ENCODE measurements at regions not wholly inside any gene's neighbourhood (a gene's known extent, or its start where the extent isn't known, plus 50 kb on each side); places are given as distances from the start of the nearest gene placed in this dataset.

- in situ Hi-C loops (cut with HindIII; ENCODE audit: low pct_ligation_motif_present, low sequenced_read_pairs), result no loop called here
- no peak overlapping the region for H3K4me3 ChIP-seq (ENCODE audit: low read depth, low read length)
- H3K27ac ChIP-seq, result no peak overlapping the region
- H3K36me3 ChIP-seq (replicated peaks), result no peaks in the 10 kb centered on the region
- no peaks in the 10 kb centered on the region for H3K27me3 ChIP-seq (replicated peaks)
- DNase-seq, result no peak
- no peak for TF ChIP-seq CTCF (IDR thresholded peaks at IDR 0.05; ENCODE audit: low read depth, low read length, missing control alignments)
Observed at GRCh38 chr16:56106527-56106926, 84.8 kb upstream of the GNAO1 start.

GRCh38 chr16:56102906-56103305 is 88.4 kb upstream of the GNAO1 start:
- Histone ChIP-seq H3K27me3 (replicated peaks) (no peaks in the 10 kb centered on the region), H3K27ac (no peak overlapping the region), H3K4me3 (ENCODE audit: low read depth, low read length) (no peak overlapping the region), H3K36me3 (replicated peaks) (no peaks in the 10 kb centered on the region)
- no peak for TF ChIP-seq CTCF (IDR thresholded peaks at IDR 0.05; ENCODE audit: low read depth, low read length, missing control alignments)
- no peak for DNase-seq
- in situ Hi-C loops (cut with HindIII; ENCODE audit: low pct_ligation_motif_present, low sequenced_read_pairs), result no loop called here

GRCh38 chr16:56102183-56102686 is 89.1 kb upstream of the GNAO1 start:
- in situ Hi-C loops (cut with HindIII; ENCODE audit: low pct_ligation_motif_present, low sequenced_read_pairs), result no loop called here
- Histone ChIP-seq H3K27me3 (replicated peaks) (no peaks in the 10 kb centered on the region), H3K4me3 (ENCODE audit: low read depth, low read length) (no peak overlapping the region), H3K27ac (no peak overlapping the region), H3K36me3 (replicated peaks) (no peaks in the 10 kb centered on the region)
- no peak for DNase-seq
- TF ChIP-seq CTCF (IDR thresholded peaks at IDR 0.05; ENCODE audit: low read depth, low read length, missing control alignments), result no peak

- DNase-seq, result no peak
- Histone ChIP-seq H3K27me3 (replicated peaks) (no peaks in the 10 kb centered on the region), H3K36me3 (replicated peaks) (no peaks in the 10 kb centered on the region), H3K27ac (no peak overlapping the region), H3K4me3 (ENCODE audit: low read depth, low read length) (no peak overlapping the region)
- TF ChIP-seq CTCF (IDR thresholded peaks at IDR 0.05; ENCODE audit: low read depth, low read length, missing control alignments), result no peak
- in situ Hi-C loops (cut with HindIII; ENCODE audit: low pct_ligation_motif_present, low sequenced_read_pairs), result no loop called here
Observed at GRCh38 chr16:56101480-56101879, 89.8 kb upstream of the GNAO1 start.

GRCh38 chr16:56097306-56097705 is 94.0 kb upstream of the GNAO1 start:
- no peak for DNase-seq
- TF ChIP-seq CTCF (IDR thresholded peaks at IDR 0.05; ENCODE audit: low read depth, low read length, missing control alignments), result no peak
- no peak overlapping the region for H3K4me3 ChIP-seq (ENCODE audit: low read depth, low read length)
- H3K27ac ChIP-seq, result no peak overlapping the region
- in situ Hi-C loops (cut with HindIII; ENCODE audit: low pct_ligation_motif_present, low sequenced_read_pairs), result no loop called here
- H3K27me3 ChIP-seq (replicated peaks), result no peaks in the 10 kb centered on the region
- no peaks in the 10 kb centered on the region for H3K36me3 ChIP-seq (replicated peaks)

- no peak for TF ChIP-seq CTCF (IDR thresholded peaks at IDR 0.05; ENCODE audit: low read depth, low read length, missing control alignments)
- H3K27ac ChIP-seq, result no peak overlapping the region
- in situ Hi-C loops (cut with HindIII; ENCODE audit: low pct_ligation_motif_present, low sequenced_read_pairs), result no loop called here
- DNase-seq, result no peak
- no peak overlapping the region for H3K4me3 ChIP-seq (ENCODE audit: low read depth, low read length)
- H3K36me3 ChIP-seq (replicated peaks), result no peaks in the 10 kb centered on the region
- H3K27me3 ChIP-seq (replicated peaks), result no peaks in the 10 kb centered on the region
Observed at GRCh38 chr16:56094231-56094630, 97.1 kb upstream of the GNAO1 start.

Measured in brain microvascular endothelial cell (primary cell).